GM18498 (cell line): ENCODE measurements at regions not wholly inside any gene's neighbourhood (a gene's known extent, or its start where the extent isn't known, plus 50 kb on each side); places are given as distances from the start of the nearest gene placed in this dataset.
A peak's percentile ranks its signal among the peaks of the same experiment; 100 is the strongest.
"Not testable (repeated sequence)": the region's sequence is repeated elsewhere in the genome, so short reads cannot be mapped to it uniquely, and the experiment has no call there.

ENCODE experiments used
- ATAC-seq: cut with Tn5 transposase; IDR thresholded peaks from one replicate; pipeline ENCODE4 v1.9.1; 2021; ENCODE audit warnings: mild to moderate bottlenecking, moderate library complexity; ENCODE audit not compliant: unreplicated experiment

GRCh38 chr3:20523293-20523692 is 337.3 kb upstream of the SGO1 start:
- no peak for ATAC-seq

GRCh38 chr3:20517316-20517715 is 331.3 kb upstream of the SGO1 start:
- ATAC-seq, result not testable (repeated sequence)

DNA sequence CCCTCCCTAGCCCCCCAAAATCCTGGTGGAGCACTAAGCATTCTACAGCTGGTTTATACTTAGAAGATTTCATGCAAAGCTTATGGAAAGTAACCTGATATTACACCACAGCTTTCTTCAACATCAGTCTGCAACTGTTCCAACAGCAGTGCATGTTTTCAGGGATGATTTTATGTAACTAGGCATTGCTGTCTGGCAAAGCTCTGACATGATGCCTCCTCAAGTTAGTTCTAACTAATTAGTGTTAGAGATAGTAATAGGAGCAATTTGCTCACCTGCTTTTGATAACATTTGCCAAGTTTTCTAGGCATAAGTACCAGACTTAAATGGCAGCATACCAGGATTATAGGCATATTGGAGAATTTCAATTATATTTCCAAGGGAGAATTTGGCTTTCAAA is 330.3 kb upstream of the SGO1 start:
- ATAC-seq, result no peak

- ATAC-seq, result no peak
Measured at GRCh38 chr3:20515834-20516233, 329.8 kb upstream of the SGO1 start.

DNA sequence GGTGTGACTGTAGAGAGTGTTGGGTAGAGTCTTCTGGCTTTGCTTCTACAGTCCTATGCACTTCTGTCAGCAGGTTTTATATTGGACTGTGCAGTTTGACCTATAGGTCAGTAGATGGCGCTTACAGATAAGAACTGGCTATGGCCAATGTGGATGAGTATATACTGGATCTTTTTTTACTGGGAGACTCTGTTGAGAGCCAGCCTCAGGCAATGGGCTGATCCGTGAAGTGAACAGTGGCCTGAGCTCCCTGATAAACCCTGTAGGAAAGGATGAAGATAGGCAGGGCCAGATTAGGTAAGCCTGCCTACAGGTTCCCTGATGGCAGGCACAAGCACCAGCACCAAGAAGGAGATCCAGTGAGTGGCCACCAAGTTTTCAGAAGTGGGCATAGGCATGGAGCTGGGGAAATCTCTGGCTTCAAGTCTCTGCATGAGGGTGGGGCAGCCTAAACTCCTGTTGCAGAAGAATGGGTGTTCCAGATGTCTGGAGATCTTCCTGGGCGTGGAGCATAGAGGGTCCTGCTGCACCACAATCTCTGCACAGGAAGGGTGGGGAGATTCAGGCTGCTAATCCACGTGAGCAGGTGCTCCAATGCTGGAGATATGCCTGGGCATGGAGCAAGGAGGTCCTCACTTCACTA is 326.0 kb upstream of the SGO1 start:
- peak; percentile 93 for ATAC-seq

GRCh38 chr3:20510396-20510795 is 324.4 kb upstream of the SGO1 start:
- no peak for ATAC-seq

DNA sequence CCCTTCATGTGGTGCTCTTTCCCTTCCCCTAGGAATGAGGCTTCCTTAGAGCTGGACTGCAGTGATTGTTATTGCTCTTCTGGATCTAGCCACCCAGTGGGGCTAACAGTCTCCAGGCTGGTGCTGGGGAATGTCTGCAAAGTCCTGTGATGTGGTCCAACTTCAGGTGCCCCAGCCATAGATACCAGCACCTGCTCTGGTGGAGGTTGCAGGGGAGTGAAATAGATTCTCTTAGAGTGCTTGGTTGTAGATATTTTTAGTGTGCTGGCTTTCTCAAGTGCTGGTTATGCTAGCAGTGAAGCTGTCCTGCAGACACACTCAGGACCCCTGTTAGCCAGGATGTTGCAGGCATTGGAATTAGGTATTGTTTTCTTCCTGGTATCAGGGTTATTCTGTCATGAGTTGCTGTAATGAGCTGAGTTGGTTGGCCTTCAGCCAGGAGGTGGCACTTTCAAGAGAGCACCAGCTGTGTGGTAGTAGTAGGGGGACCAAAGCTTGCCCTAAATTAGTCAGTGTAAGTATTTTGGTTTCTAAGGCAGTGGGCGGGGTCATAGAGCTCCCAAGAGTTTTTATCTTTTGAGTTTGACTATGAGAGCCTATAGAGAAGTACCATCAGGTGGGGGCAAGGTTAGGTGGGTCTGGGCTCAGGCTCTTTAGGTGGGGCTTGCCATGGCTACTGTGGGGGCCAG is 317.5 kb upstream of the SGO1 start:
- no peak for ATAC-seq

DNA sequence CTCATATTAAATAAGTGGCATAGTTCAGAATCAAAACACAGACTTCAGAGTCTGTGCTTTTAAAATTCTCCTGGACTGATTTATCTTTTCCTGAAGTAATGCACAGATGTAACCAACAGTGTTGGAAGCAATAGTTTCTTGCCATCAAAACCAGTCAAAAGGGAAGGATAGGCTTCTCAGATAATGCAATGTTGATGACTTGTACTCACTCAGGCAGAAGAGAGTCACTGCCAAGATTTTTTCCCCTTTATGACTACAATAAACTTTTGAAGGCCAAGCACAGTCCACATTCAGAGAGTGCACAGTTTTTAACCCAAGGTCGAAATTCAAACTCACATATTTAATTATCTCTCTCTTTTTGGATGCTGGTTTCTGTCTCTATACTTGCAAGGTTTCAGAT is 305.0 kb upstream of the SGO1 start:
- no peak for ATAC-seq

DNA sequence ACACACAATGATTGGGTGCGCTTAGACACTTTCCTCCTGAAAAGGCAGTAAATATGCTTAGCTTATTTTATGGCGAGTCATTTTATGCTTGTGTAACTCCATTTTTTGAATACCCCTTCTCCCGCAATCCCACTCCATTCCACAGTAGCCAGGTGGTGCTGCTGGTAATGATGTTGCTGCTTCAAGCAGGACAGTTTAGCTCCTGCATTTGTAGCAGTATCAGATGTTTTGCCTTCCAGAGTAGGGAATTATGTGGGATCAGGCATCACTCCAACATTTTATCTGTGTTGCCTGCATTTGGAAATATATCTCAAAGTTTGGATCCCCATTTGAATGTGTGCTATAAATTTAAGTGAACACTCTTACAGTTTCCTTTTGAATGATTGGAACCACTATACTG is 302.1 kb upstream of the SGO1 start:
- no peak for ATAC-seq

- ATAC-seq, result no peak
Measured at GRCh38 chr3:20484126-20484525, 298.1 kb upstream of the SGO1 start.

DNA sequence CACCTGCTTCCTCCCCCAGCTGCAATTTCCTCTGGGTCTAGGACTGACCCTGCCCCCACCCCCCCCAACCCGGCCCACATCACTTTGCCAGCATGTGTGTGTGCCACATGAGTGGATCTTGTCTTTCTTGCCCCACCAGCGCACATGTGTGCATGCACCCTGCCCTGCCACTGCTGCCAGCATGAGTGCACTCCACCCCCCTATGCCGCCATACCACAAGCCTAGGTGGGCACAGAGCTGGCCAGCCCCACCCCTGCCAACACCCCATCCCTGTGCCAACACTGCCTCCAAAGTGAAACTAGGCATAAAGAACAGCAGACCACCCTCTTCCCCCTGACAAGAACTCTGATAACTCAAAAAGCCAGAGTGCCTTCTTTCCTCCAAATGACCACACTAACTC is 296.3 kb upstream of the SGO1 start:
- no peak for ATAC-seq

- ATAC-seq, result no peak
Measured at GRCh38 chr3:20480786-20481365, 294.9 kb upstream of the SGO1 start.

- no peak for ATAC-seq
Measured at GRCh38 chr3:20478436-20478835, 292.4 kb upstream of the SGO1 start.

DNA sequence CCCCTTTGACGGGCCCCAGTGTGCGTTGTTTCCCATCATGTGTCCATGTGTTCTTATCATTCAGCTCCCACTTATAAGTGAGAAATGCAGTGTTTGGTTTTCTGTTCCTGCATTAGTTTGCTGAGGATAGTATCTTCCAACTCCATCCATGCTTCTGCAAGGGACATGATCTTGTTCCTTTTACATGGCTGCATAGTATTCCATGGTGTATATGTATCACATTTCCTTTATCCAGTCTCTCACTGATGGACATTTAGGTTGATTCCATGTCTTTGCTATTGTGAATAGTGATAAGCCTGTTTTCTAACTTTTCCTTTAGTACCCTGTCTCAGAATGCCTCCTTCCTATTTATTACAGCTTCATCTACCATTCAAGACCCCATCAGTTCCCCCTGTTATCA is 278.2 kb upstream of the SGO1 start:
- ATAC-seq, result not testable (repeated sequence)

DNA sequence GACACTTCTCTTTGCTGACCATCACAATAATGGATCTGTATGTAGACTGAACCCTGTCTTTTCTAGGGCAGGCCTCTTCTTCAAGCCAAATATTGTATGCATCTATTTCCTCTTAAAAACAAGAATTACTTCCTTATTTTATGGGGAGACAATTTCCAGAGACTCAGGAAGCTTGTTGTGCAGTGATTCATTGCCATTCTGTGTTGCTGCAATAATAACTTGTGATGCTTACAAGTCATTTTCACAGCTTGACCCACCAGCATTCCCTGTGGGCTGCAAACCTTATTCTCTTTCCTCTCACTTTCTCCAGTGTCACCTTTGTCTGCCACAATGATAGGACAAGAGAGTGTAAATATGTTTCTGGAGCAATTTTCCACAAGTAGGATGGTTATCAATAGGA is 276.7 kb upstream of the SGO1 start:
- ATAC-seq, result no peak

GRCh38 chr3:20462226-20462625 is 276.2 kb upstream of the SGO1 start:
- ATAC-seq, result no peak

GRCh38 chr3:20458994-20459716 is 273.1 kb upstream of the SGO1 start:
- ATAC-seq, result no peak

GRCh38 chr3:20456511-20456910 is 270.5 kb upstream of the SGO1 start:
- ATAC-seq, result no peak

- no peak for ATAC-seq
Measured at GRCh38 chr3:20451170-20451569, 265.2 kb upstream of the SGO1 start.

DNA sequence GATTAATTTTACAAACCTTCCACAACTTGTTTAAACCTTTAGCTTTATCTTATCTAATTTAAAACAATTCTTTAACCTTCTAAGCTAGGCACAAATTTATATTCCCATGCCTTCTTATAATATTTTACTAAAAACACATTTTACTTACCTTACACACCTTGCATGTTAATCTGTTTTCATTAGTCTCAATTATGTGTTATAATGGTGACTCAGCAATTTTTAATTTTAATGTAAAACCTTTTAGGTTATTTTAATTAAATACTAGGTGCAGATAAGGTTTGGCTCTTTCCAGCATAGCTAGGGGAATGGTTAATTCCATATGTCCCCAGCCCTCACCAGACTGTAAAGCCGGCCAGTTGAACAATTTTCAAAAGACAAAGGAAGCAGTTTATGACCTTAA is 264.6 kb upstream of the SGO1 start:
- no peak for ATAC-seq

- ATAC-seq, result no peak
Measured at GRCh38 chr3:20442846-20443245, 256.8 kb upstream of the SGO1 start.

- ATAC-seq, result not testable (repeated sequence)
Measured at GRCh38 chr3:20427268-20427667, 241.3 kb upstream of the SGO1 start.
